HG03039 (cell line): ENCODE measurements at regions not wholly inside any gene's neighbourhood (a gene's known extent, or its start where the extent isn't known, plus 50 kb on each side); places are given as distances from the start of the nearest gene placed in this dataset.

Experiments used
- ATAC-seq: cut with Tn5 transposase; IDR thresholded peaks from one replicate; pipeline ENCODE4 v1.9.1; 2021; ENCODE audit warnings: mild to moderate bottlenecking, moderate library complexity; ENCODE audit not compliant: unreplicated experiment

GRCh38 chr3:31244929-31245817, 287.6 kb upstream of the STT3B start:
- no peak for ATAC-seq

GRCh38 chr3:31246293-31247062, 286.2 kb upstream of the STT3B start:
- no peak for ATAC-seq

- ATAC-seq: no peak
Measured at GRCh38 chr3:31247063-31247447, 285.7 kb upstream of the STT3B start.

- ATAC-seq: peak; percentile 55
Measured at GRCh38 chr3:31247850-31248562, 284.7 kb upstream of the STT3B start.

- ATAC-seq: peak; percentile 0
Measured at GRCh38 chr3:31248563-31248992, 284.1 kb upstream of the STT3B start.

- no peak for ATAC-seq
Measured at GRCh38 chr3:31249545-31249944, 283.2 kb upstream of the STT3B start.

- ATAC-seq: no peak
Measured at GRCh38 chr3:31250116-31250777, 282.5 kb upstream of the STT3B start.

- no peak for ATAC-seq
Measured at GRCh38 chr3:31251083-31251482, 281.6 kb upstream of the STT3B start.

- ATAC-seq: no peak
Measured at GRCh38 chr3:31252216-31253185, 280.2 kb upstream of the STT3B start.

GRCh38 chr3:31253782-31254181, 278.9 kb upstream of the STT3B start:
- no peak for ATAC-seq

- ATAC-seq: no peak
Measured at GRCh38 chr3:31254483-31254882, 278.2 kb upstream of the STT3B start.

GRCh38 chr3:31255007-31255581, 277.6 kb upstream of the STT3B start:
- no peak for ATAC-seq

- no peak for ATAC-seq
Measured at GRCh38 chr3:31262201-31262600, 270.5 kb upstream of the STT3B start.

- ATAC-seq: no peak
Measured at GRCh38 chr3:31263897-31264296, 268.8 kb upstream of the STT3B start.

GRCh38 chr3:31265646-31266428, 266.9 kb upstream of the STT3B start:
- no peak for ATAC-seq

- no peak for ATAC-seq
Measured at GRCh38 chr3:31268868-31269267, 263.9 kb upstream of the STT3B start.

- ATAC-seq: no peak
Measured at GRCh38 chr3:31270010-31270409, 262.7 kb upstream of the STT3B start.

GRCh38 chr3:31274326-31275024, 258.2 kb upstream of the STT3B start:
- ATAC-seq: no peak
